ENCODE measurements at regions not wholly inside any gene's neighbourhood (a gene's known extent, or its start where the extent isn't known, plus 50 kb on each side); places are given as distances from the start of the nearest gene placed in this dataset.

DNA sequence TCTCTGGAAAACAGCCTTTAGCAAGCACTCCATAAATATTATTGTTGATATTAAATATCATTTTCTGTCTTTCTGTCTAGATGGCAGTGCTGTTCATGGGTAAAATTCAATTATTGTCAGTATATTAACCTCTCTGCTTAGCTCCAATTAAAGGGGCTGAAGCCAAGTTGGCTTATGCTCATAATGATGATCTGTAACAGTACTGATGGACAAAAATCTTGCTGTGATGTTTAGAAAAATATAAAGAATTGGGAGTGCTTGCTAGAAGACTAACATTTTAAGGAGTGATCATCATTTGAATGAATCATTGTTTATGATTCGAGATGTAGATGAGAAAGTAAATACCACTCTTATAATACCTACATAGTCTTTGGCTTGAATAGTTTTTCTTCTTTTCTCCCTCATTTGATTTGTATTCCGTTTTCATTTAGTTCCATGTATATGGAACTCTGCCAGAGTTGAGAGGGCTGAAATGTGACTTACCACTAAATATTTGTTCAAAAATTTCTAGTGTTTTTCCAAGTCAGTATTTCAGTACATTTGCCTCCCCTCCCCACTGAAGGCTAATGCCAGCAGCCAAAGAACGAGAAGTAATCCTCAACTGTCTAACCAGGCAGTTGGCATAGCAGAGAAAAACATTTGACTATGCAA lies 538.3 kb downstream of the CSNK1G3 start:
- no peak for TF ChIP-seq REST (IDR thresholded peaks at IDR 0.05; ENCODE audit: insufficient read depth in 1 of 2, low read depth in 2 of 2, low read length in 2 of 2)
- no peak for TF ChIP-seq POLR2AphosphoS5 (IDR thresholded peaks at IDR 0.05; ENCODE audit: low read depth, low read length)
